Skeletal muscle tissue (tissue), 3 donors: ENCODE measurements at regions not wholly inside any gene's neighbourhood (a gene's known extent, or its start where the extent isn't known, plus 50 kb on each side); places are given as distances from the start of the nearest gene placed in this dataset.
"Not testable (repeated sequence)": the region's sequence is repeated elsewhere in the genome, so short reads cannot be mapped to it uniquely, and the experiment has no call there.

Experiments used
- H3K27ac ChIP-seq: one replicate; pipeline ENCODE4 v1.7.0; 2013; ENCODE audit warnings: mild to moderate bottlenecking, low read depth, low read length, inconsistent platforms
- H3K27me3 ChIP-seq, 3 donors: one replicate each; pipeline ENCODE4 v1.7.0; 2013; ENCODE audit warnings: low read length in 3 of 3; ENCODE audit not compliant: control insufficient read depth in 3 of 3, insufficient read depth in 3 of 3
- H3K36me3 ChIP-seq, 3 donors: one replicate each; pipeline ENCODE4 v1.7.0; 2013; ENCODE audit warnings: low read length in 3 of 3; ENCODE audit not compliant: control insufficient read depth in 3 of 3, insufficient read depth in 3 of 3
- H3K4me1 ChIP-seq, 3 donors: one replicate each; pipeline ENCODE4 v1.7.0; 2013; ENCODE audit warnings: low read length in 3 of 3, mild to moderate bottlenecking in 3 of 3; ENCODE audit not compliant: control insufficient read depth in 3 of 3, insufficient read depth in 3 of 3
- H3K4me3 ChIP-seq, 3 donors: one replicate each; pipeline ENCODE4 v1.7.0; 2013; ENCODE audit warnings: low read length in 3 of 3
- H3K9ac ChIP-seq, 3 donors: one replicate each; pipeline ENCODE4 v1.7.0; 2013; ENCODE audit warnings: low read length in 3 of 3, mild to moderate bottlenecking in 3 of 3, moderate library complexity in 2 of 3, low read depth in 1 of 3
- H3K9me3 ChIP-seq, 3 donors: one replicate each; pipeline ENCODE4 v1.7.0; 2013; ENCODE audit warnings: low read length in 3 of 3; ENCODE audit not compliant: control insufficient read depth in 3 of 3
- donor health status: Osteomylitis.

GRCh38 chr2:193103064-193103463 lies 908.3 kb upstream of the TMEFF2 start:
- H3K4me1 ChIP-seq = no peaks in the 10 kb centered on the region
- H3K27ac ChIP-seq = no peak overlapping the region
- no peaks in the 10 kb centered on the region for H3K36me3 ChIP-seq
- no peak overlapping the region for H3K4me3 ChIP-seq
- no peak overlapping the region for H3K9ac ChIP-seq
- no peaks in the 10 kb centered on the region for H3K9me3 ChIP-seq
- no peaks in the 10 kb centered on the region for H3K27me3 ChIP-seq

GRCh38 chr2:193101591-193101990 lies 906.9 kb upstream of the TMEFF2 start:
- no peak overlapping the region for H3K27ac ChIP-seq
- H3K9me3 ChIP-seq = no peaks in the 10 kb centered on the region
- H3K4me3 ChIP-seq = no peak overlapping the region
- H3K4me1 ChIP-seq = no peaks in the 10 kb centered on the region
- no peaks in the 10 kb centered on the region for H3K36me3 ChIP-seq
- H3K27me3 ChIP-seq = no peaks in the 10 kb centered on the region
- no peak overlapping the region for H3K9ac ChIP-seq

GRCh38 chr2:193088026-193088425 lies 893.3 kb upstream of the TMEFF2 start:
- H3K4me1 ChIP-seq = no peaks in the 10 kb centered on the region
- H3K27me3 ChIP-seq = no peaks in the 10 kb centered on the region
- no peak overlapping the region for H3K27ac ChIP-seq

GRCh38 chr2:193076995-193077394 lies 882.3 kb upstream of the TMEFF2 start:
- H3K4me3 ChIP-seq = no peak overlapping the region
- no peaks in the 10 kb centered on the region for H3K9me3 ChIP-seq
- H3K9ac ChIP-seq = no peak overlapping the region
- H3K27ac ChIP-seq = no peak overlapping the region
- H3K4me1 ChIP-seq = no peaks in the 10 kb centered on the region
- H3K36me3 ChIP-seq = no peaks in the 10 kb centered on the region
- no peaks in the 10 kb centered on the region for H3K27me3 ChIP-seq

More at GRCh38 chr2:193088026-193088425, 893.3 kb upstream of the TMEFF2 start:
- Histone ChIP-seq H3K9ac (no peak overlapping the region), H3K36me3 (no peaks in the 10 kb centered on the region), H3K4me3 (no peak overlapping the region), H3K9me3 (no peaks in the 10 kb centered on the region)

GRCh38 chr2:193074933-193075332 lies 880.2 kb upstream of the TMEFF2 start:
- no peaks in the 10 kb centered on the region for H3K36me3 ChIP-seq
- no peaks in the 10 kb centered on the region for H3K4me1 ChIP-seq
- no peaks in the 10 kb centered on the region for H3K9me3 ChIP-seq
- no peak overlapping the region for H3K4me3 ChIP-seq
- H3K9ac ChIP-seq = no peak overlapping the region
- H3K27ac ChIP-seq = no peak overlapping the region
- H3K27me3 ChIP-seq = no peaks in the 10 kb centered on the region

GRCh38 chr2:193072647-193073046 lies 877.9 kb upstream of the TMEFF2 start:
- Histone ChIP-seq H3K27ac (no peak overlapping the region), H3K4me1 (no peaks in the 10 kb centered on the region), H3K36me3 (no peaks in the 10 kb centered on the region), H3K9me3 (no peaks in the 10 kb centered on the region), H3K9ac (no peak overlapping the region), H3K4me3 (no peak overlapping the region), H3K27me3 (no peaks in the 10 kb centered on the region)

- not testable (repeated sequence) for H3K4me1 ChIP-seq, H3K27ac ChIP-seq, H3K4me3 ChIP-seq, H3K27me3 ChIP-seq, H3K9me3 ChIP-seq, H3K9ac ChIP-seq, H3K36me3 ChIP-seq
These were observed 830.8 kb upstream of the TMEFF2 start for GRCh38 chr2:193025556-193025955.

- no peaks in the 10 kb centered on the region for H3K9me3 ChIP-seq
- no peaks in the 10 kb centered on the region for H3K36me3 ChIP-seq
- no peaks in the 10 kb centered on the region for H3K4me1 ChIP-seq
- H3K27ac ChIP-seq = no peak overlapping the region
- H3K4me3 ChIP-seq = no peak overlapping the region
- no peak overlapping the region for H3K9ac ChIP-seq
- no peaks in the 10 kb centered on the region for H3K27me3 ChIP-seq
These were observed 830.1 kb upstream of the TMEFF2 start for GRCh38 chr2:193024791-193025190.

- Histone ChIP-seq H3K27ac (no peak overlapping the region), H3K27me3 (no peaks in the 10 kb centered on the region), H3K4me1 (no peaks in the 10 kb centered on the region), H3K4me3 (no peak overlapping the region), H3K9ac (no peak overlapping the region), H3K9me3 (no peaks in the 10 kb centered on the region), H3K36me3 (no peaks in the 10 kb centered on the region)
These were observed 817.1 kb upstream of the TMEFF2 start for GRCh38 chr2:193011870-193012269.

GRCh38 chr2:192993059-192993458 lies 798.3 kb upstream of the TMEFF2 start:
- H3K9me3 ChIP-seq = no peaks in the 10 kb centered on the region
- no peaks in the 10 kb centered on the region for H3K27me3 ChIP-seq
- H3K4me1 ChIP-seq = no peaks in the 10 kb centered on the region

GRCh38 chr2:192983173-192983572 lies 788.4 kb upstream of the TMEFF2 start:
- H3K27me3 ChIP-seq = no peaks in the 10 kb centered on the region
- H3K4me3 ChIP-seq = no peak overlapping the region
- no peaks in the 10 kb centered on the region for H3K36me3 ChIP-seq
- H3K9ac ChIP-seq = no peak overlapping the region
- H3K27ac ChIP-seq = no peak overlapping the region
- H3K4me1 ChIP-seq = no peaks in the 10 kb centered on the region
- H3K9me3 ChIP-seq = no peaks in the 10 kb centered on the region

More at GRCh38 chr2:192993059-192993458, 798.3 kb upstream of the TMEFF2 start:
- H3K27ac ChIP-seq = no peak overlapping the region
- no peaks in the 10 kb centered on the region for H3K36me3 ChIP-seq
- no peak overlapping the region for H3K9ac ChIP-seq
- no peak overlapping the region for H3K4me3 ChIP-seq
